ENCODE measurements at regions not wholly inside any gene's neighbourhood (a gene's known extent, or its start where the extent isn't known, plus 50 kb on each side); places are given as distances from the start of the nearest gene placed in this dataset.

- DNase-seq (no peak), ATAC-seq (no peak)
- no peak overlapping the region for H3K4me3 ChIP-seq
- TF ChIP-seq CTCF (IDR thresholded peaks at IDR 0.05) = no peak
- H3K9me3 ChIP-seq = no peaks in the 10 kb centered on the region
- H3K4me1 ChIP-seq (ENCODE audit: low read depth) = no peaks in the 10 kb centered on the region
- intact Hi-C loops (cut with DNase I, micrococcal nuclease) = loop anchor here in 1 of 2 donors (10.0 kb wide), 1 partner anchor 316 kb away; no protein-coding TSS in a partner anchor
- no peaks in the 10 kb centered on the region for H3K36me3 ChIP-seq (ENCODE audit: low read depth)
These were observed 53.1 kb upstream of the XCR1 start for GRCh38 chr3:46080124-46080968.

GRCh38 chr3:46078712-46079400, 51.6 kb upstream of the XCR1 start:
- TF ChIP-seq CTCF (IDR thresholded peaks at IDR 0.05) = peak; percentile 81
- DNase-seq (peak in 2 of 3 donors; percentile 67 to 100), ATAC-seq (peak; percentile 100)
- Histone ChIP-seq H3K36me3 (ENCODE audit: low read depth) (no peaks in the 10 kb centered on the region), H3K4me1 (ENCODE audit: low read depth) (no peaks in the 10 kb centered on the region), H3K9me3 (no peaks in the 10 kb centered on the region), H3K4me3 (no peak overlapping the region)
- intact Hi-C loops (cut with DNase I, micrococcal nuclease) = loop anchor here (2.0 to 5.0 kb wide), 3 partner anchors 137 to 317 kb away; partner anchors contain the start of gene CXCR6 (in 1 of the 2)

Data from mucosa of descending colon (tissue), 3 donors.